ENCODE measurements at regions not wholly inside any gene's neighbourhood (a gene's known extent, or its start where the extent isn't known, plus 50 kb on each side); places are given as distances from the start of the nearest gene placed in this dataset.

GRCh38 chr2:37537316-37537715 is 134.1 kb downstream of the CDC42EP3 start:
- TF ChIP-seq CTCF (IDR thresholded peaks at IDR 0.05): no peak
- no peak overlapping the region for H3K4me3 Mint-ChIP-seq
- H3K4me1 Mint-ChIP-seq (ENCODE audit: low read depth): peaks cover 15% of the 10 kb centered on the region
- no peak overlapping the region for H3K27ac Mint-ChIP-seq
- no peak for DNase-seq
- H3K36me3 Mint-ChIP-seq (ENCODE audit: low read depth): 0 out of 2 replicates have a peak, but pooled peaks cover 4% of the 10 kb centered on the region
- no peaks in the 10 kb centered on the region for H3K9me3 Mint-ChIP-seq
- no peaks in the 10 kb centered on the region; the same call in 1 of the 2 replicates for H3K27me3 Mint-ChIP-seq (ENCODE audit: insufficient read depth)

DNA sequence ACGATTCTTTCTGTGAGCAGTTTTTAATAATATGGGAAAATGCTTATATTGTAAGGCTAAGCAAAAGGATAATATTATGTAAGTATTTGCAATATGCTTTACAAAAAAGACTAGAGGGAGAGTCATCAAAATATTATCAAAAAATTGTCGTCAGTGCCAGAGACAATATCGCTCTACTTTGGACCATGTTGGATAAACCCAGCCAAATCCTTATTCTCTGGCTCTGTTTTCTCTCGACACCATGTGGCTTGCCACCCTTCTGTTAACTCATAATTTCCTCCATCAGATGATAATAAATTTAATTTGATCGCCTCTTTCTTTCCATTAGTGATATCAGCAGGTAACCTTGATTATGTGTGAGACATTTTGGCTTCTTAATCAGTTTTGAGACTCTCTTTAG is 129.9 kb downstream of the CDC42EP3 start:
- no peaks in the 10 kb centered on the region; the same call in 1 of the 2 replicates for H3K27me3 Mint-ChIP-seq (ENCODE audit: insufficient read depth)
- H3K36me3 Mint-ChIP-seq (ENCODE audit: low read depth): no peaks in the 10 kb centered on the region
- TF ChIP-seq CTCF (IDR thresholded peaks at IDR 0.05): no peak
- no peaks in the 10 kb centered on the region for H3K4me1 Mint-ChIP-seq (ENCODE audit: low read depth)
- H3K9me3 Mint-ChIP-seq: no peaks in the 10 kb centered on the region
- no peak overlapping the region for H3K4me3 Mint-ChIP-seq
- no peak overlapping the region for H3K27ac Mint-ChIP-seq
- DNase-seq: no peak

DNA sequence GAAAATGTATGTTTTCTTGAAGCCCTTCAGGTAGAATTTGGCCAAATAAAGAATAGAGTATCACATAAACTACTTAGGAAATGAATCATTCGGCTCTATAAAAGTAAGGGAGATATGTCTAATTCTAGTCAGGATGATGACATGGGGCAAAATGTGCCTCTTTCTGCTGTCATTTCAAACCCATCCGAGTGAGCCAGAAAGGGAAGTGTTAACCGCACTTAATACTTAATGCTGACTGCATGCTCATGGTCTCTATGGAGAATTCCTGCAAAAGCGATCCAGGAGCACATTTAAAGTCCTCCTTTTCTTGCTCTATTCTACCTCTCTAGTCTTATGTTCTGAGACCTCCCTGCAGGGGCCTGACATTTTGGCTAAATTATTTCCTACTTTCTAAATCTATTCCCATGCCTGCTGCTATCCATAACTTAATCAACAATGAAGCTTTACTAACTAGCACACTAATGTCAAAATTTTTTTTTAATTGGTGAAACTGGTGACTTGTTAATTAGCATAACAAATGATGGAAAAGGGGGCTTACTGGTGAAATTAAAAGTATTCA is 127.4 kb downstream of the CDC42EP3 start:
- TF ChIP-seq CTCF (IDR thresholded peaks at IDR 0.05): no peak
- no peak for DNase-seq
- Mint-ChIP-seq H3K27ac (no peak overlapping the region), H3K9me3 (no peaks in the 10 kb centered on the region), H3K4me1 (ENCODE audit: low read depth) (no peaks in the 10 kb centered on the region), H3K27me3 (ENCODE audit: insufficient read depth) (no peaks in the 10 kb centered on the region), H3K36me3 (ENCODE audit: low read depth) (peaks cover 7% of the 10 kb centered on the region; the same call in 1 of the 2 replicates), H3K4me3 (no peak overlapping the region)

DNA sequence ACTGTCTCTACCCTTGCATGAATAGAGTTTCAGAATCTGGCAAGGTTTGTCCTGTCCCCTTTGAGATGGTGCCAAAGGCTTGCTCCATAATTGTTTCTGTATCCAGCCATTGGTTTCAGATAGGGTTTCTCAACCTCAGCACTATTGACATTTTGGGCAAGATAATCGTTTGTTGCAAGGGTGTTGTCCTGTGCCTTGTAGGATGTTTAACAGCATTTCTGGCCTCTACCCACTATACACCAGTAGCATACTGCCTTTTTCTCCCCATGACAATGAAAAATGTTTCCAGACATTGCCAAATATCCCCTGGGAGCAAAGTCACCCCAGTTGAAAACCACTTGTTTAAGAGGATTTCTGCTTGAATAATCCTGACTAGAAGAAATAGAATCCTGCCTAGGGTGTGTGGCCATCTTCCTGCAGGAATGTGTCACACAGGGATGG is 126.8 kb downstream of the CDC42EP3 start:
- Mint-ChIP-seq H3K27ac (no peak overlapping the region), H3K9me3 (no peaks in the 10 kb centered on the region), H3K27me3 (ENCODE audit: insufficient read depth) (no peaks in the 10 kb centered on the region), H3K4me3 (no peak overlapping the region), H3K4me1 (ENCODE audit: low read depth) (no peaks in the 10 kb centered on the region), H3K36me3 (ENCODE audit: low read depth) (peaks cover 7% of the 10 kb centered on the region; the same call in 1 of the 2 replicates)
- no peak for DNase-seq
- TF ChIP-seq CTCF (IDR thresholded peaks at IDR 0.05): no peak

DNA sequence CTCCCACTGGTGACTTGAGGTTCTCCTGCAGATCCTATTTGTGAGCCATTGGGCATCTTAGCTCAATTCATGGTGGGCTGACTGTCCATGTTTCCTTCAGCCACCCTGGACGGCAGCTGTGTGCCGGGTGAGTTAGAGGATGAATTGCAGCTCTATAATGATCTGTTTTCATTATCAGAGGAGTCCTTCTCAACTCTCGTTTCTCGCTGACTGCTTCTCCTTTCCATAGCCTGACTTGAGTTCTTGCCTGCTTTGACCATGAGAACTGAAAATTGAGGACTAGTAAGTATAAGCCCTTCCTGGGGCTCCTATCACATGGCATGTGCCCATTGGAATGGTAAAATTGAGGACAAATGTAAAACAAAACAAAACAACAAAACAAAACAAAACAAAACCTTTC is 121.8 kb downstream of the CDC42EP3 start:
- no peaks in the 10 kb centered on the region for H3K9me3 Mint-ChIP-seq
- no peaks in the 10 kb centered on the region for H3K27me3 Mint-ChIP-seq (ENCODE audit: insufficient read depth)
- DNase-seq: no peak
- H3K4me3 Mint-ChIP-seq: no peak overlapping the region
- TF ChIP-seq CTCF (IDR thresholded peaks at IDR 0.05): no peak
- H3K4me1 Mint-ChIP-seq (ENCODE audit: low read depth): no peaks in the 10 kb centered on the region
- peaks cover 7% of the 10 kb centered on the region; the same call in 1 of the 2 replicates for H3K36me3 Mint-ChIP-seq (ENCODE audit: low read depth)
- H3K27ac Mint-ChIP-seq: no peak overlapping the region
